GM23338 (cell line): ENCODE measurements at regions not wholly inside any gene's neighbourhood (a gene's known extent, or its start where the extent isn't known, plus 50 kb on each side); places are given as distances from the start of the nearest gene placed in this dataset.
"Not testable (repeated sequence)": the region's sequence is repeated elsewhere in the genome, so short reads cannot be mapped to it uniquely, and the experiment has no call there.

Experiments
- ATAC-seq: fragments of 200-7000 bp; cut with Tn5 transposase; 3 replicates; pipeline ENCODE4 v1.9.1; 2020
- DNase-seq: peaks from one replicate; pipeline ENCODE4 v3.0.0-alpha.2; 2015; ENCODE audit warnings: low spot score
- H2AFZ ChIP-seq: fragments of 200-600 bp; sonication (generic); 2 replicates; pipeline ENCODE4 v1.8.0; 2016; ENCODE audit warnings: antibody characterized with exemption, mild to moderate bottlenecking, moderate library complexity
- H3F3A ChIP-seq: fragments of 200-600 bp; sonication (generic); replicated peaks from 2 replicates; pipeline ENCODE4 v1.8.0; 2017; ENCODE audit warnings: antibody characterized with exemption, mixed run types, low read depth
- H3K27ac ChIP-seq: fragments of 200-600 bp; sonication (generic); 2 replicates; pipeline ENCODE4 v1.6.1; 2016; ENCODE audit warnings: low read depth
- H3K27me3 ChIP-seq: fragments of 200-600 bp; sonication (generic); 2 replicates; pipeline ENCODE4 v1.8.0; 2016; ENCODE audit warnings: mild to moderate bottlenecking, mixed run types, moderate library complexity; ENCODE audit not compliant: insufficient read depth
- H3K36me3 ChIP-seq: fragments of 200-600 bp; sonication (generic); 2 replicates; pipeline ENCODE4 v1.8.0; 2016; ENCODE audit warnings: mild to moderate bottlenecking; ENCODE audit not compliant: insufficient read depth
- H3K4me1 ChIP-seq: fragments of 200-600 bp; sonication (generic); 2 replicates; pipeline ENCODE4 v1.8.0; 2016; ENCODE audit warnings: mild to moderate bottlenecking, moderate library complexity; ENCODE audit not compliant: insufficient read depth
- H3K4me2 ChIP-seq: fragments of 200-600 bp; sonication (generic); 2 replicates; pipeline ENCODE4 v1.7.1; 2017; ENCODE audit warnings: mixed run types
- H3K4me3 ChIP-seq: fragments of 200-600 bp; sonication (generic); 2 replicates; pipeline ENCODE4 v1.6.1; 2016; ENCODE audit warnings: mixed run types
- H3K79me2 ChIP-seq: fragments of 200-600 bp; sonication (generic); replicated peaks from 2 replicates; pipeline ENCODE4 v1.8.0; 2017; ENCODE audit warnings: mild to moderate bottlenecking; ENCODE audit not compliant: insufficient read depth
- H3K9me2 ChIP-seq: fragments of 200-600 bp; sonication (generic); 2 replicates; pipeline ENCODE4 v1.8.0; 2017; ENCODE audit not compliant: insufficient read depth
- H4K20me1 ChIP-seq: fragments of 200-600 bp; sonication (generic); replicated peaks from 2 replicates; pipeline ENCODE4 v1.8.0; 2017; ENCODE audit warnings: mild to moderate bottlenecking; ENCODE audit not compliant: insufficient read depth
- H3K27ac Mint-ChIP-seq: 2 replicates; pipeline ENCODE4 v1.8.0; 2020; ENCODE audit warnings: inconsistent platforms, mild to moderate bottlenecking, moderate library complexity, mixed read lengths
- H3K27me3 Mint-ChIP-seq: 3 replicates; pipeline ENCODE4 v1.8.0; 2022; ENCODE audit warnings: low read depth, mild to moderate bottlenecking, moderate library complexity, mixed read lengths, inconsistent platforms; ENCODE audit not compliant: insufficient read depth, poor library complexity
- H3K36me3 Mint-ChIP-seq: 3 replicates; pipeline ENCODE4 v1.8.0; 2021; ENCODE audit warnings: low read depth, mild to moderate bottlenecking, inconsistent platforms, moderate library complexity, mixed read lengths
- H3K4me1 Mint-ChIP-seq: 3 replicates; pipeline ENCODE4 v1.8.0; 2020; ENCODE audit warnings: mild to moderate bottlenecking, inconsistent platforms, mixed read lengths
- H3K4me3 Mint-ChIP-seq: 3 replicates; pipeline ENCODE4 v1.8.0; 2021; ENCODE audit warnings: moderate library complexity, mild to moderate bottlenecking, inconsistent platforms, mixed read lengths
- H3K9me3 Mint-ChIP-seq: 3 replicates; pipeline ENCODE4 v1.8.0; 2020; ENCODE audit warnings: moderate library complexity, mild to moderate bottlenecking, inconsistent platforms, mixed read lengths
- CREB1 ChIP-seq: fragments of 250-450 bp; sonication (Bioruptor Pico); IDR thresholded peaks from 2 replicates; pipeline ENCODE4 v1.5.0; 2020; ENCODE audit warnings: low read depth, mild to moderate bottlenecking, moderate library complexity
- CTCF ChIP-seq, 2 experiments: fragments of 200-600 bp in 1 of 2; sonication (generic) in 1 of 2; conservative IDR thresholded peaks; 2 replicates each; pipeline versions ENCODE4 v1.5.1 to v1.6.1; 2016 to 2017; ENCODE audit warnings: antibody characterized with exemption in 2 of 2, low read depth in 2 of 2, mild to moderate bottlenecking in 2 of 2, moderate library complexity in 1 of 2
- EZH2 ChIP-seq: fragments of 200-600 bp; sonication (generic); IDR thresholded peaks from one replicate; pipeline ENCODE4 v1.8.0; 2017; ENCODE audit warnings: antibody characterized with exemption, mild to moderate bottlenecking, low read depth; ENCODE audit not compliant: unreplicated experiment
- EZH2phosphoT487 ChIP-seq: fragments of 200-600 bp; sonication (generic); IDR thresholded peaks from one replicate; pipeline ENCODE4 v1.8.1; 2018; ENCODE audit warnings: antibody characterized with exemption; ENCODE audit not compliant: unreplicated experiment
- JUNB ChIP-seq: IDR thresholded peaks from one replicate; pipeline ENCODE4 v1.6.1; 2016; ENCODE audit warnings: antibody characterized with exemption; ENCODE audit not compliant: unreplicated experiment
- REST ChIP-seq: IDR thresholded peaks from one replicate; pipeline ENCODE4 v1.6.1; 2018; ENCODE audit warnings: antibody characterized with exemption; ENCODE audit not compliant: unreplicated experiment
- ZNF114 ChIP-seq: fragments of 250-450 bp; sonication (Bioruptor Pico); IDR thresholded peaks from 2 replicates; pipeline ENCODE4 v1.5.0; 2020; ENCODE audit warnings: mild to moderate bottlenecking, moderate library complexity
- ZNF331 ChIP-seq: fragments of 250-450 bp; sonication (Bioruptor Pico); IDR thresholded peaks from 2 replicates; pipeline ENCODE4 v1.5.0; 2020; ENCODE audit warnings: low read depth, mild to moderate bottlenecking, moderate library complexity

DNA sequence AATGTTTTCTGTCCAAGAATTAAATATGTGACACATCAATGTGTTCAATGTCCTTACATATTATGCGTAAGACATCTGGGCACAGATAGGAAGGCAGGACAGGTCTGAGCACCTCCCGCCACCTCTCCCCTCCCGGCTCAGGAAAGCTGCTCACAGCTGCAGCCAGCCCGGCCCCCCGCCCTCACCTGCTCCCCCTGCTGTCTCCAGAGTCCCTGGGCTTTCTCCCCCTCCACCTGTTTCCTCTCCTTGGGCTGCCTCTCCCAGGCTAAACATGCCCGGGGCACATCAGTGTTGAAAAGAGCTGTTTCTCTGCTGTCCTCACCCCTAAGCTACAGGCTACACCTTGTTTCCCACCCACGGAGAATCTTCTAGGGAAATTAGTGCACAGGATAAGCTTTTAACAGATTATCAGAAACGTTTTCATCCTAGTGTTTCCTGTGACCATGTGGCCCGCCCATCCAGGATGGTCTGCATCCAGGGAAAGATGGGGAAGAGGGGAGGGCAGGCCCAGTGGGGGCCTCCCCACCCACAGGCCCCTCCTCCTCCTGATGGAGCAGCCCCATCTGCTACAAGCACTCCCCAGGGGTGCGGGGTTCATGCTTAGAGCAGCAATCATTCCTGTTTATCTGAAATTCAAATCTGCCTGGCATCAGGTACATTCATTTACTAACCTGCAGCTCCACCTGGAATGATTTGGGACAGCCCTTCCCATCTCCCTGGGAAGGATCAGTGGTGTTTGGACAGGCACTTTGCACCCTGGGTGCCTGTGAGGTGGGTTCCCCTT, 273.8 kb upstream of the SFSWAP start:
- TF ChIP-seq ZNF114 (CRISPR knock-in tag) (no peak), CTCF (conservative IDR thresholded peaks at IDR 0.05; ENCODE audit: low read depth in 2 of 2) (peak; percentile 20 to 35; a peak in 2 of 4 replicates)
- ATAC-seq (peak; percentile 47), DNase-seq (peak; percentile 35)
- Mint-ChIP-seq H3K4me3 (no peak overlapping the region), H3K9me3 (no peaks in the 10 kb centered on the region; the same call in 1 of the 3 replicates), H3K27me3 (peaks cover 5% of the 10 kb centered on the region), H3K36me3 (no peaks in the 10 kb centered on the region; the same call in 2 of the 3 replicates), H3K4me1 (peaks cover 5% of the 10 kb centered on the region), H3K27ac (no peak overlapping the region)
- Histone ChIP-seq H3K27ac (no peak overlapping the region), H3K4me3 (no peak overlapping the region), H3K4me1 (no peaks in the 10 kb centered on the region), H3K79me2 (no peaks in the 10 kb centered on the region), H3F3A (no peaks in the 10 kb centered on the region), H3K4me2 (no peak overlapping the region), H2AFZ (peak overlapping the region; percentile 92; the same call in 1 of the 2 replicates), H3K9me2 (no peaks in the 10 kb centered on the region), H3K36me3 (no peaks in the 10 kb centered on the region), H4K20me1 (no peaks in the 10 kb centered on the region), H3K27me3 (no peaks in the 10 kb centered on the region)

DNA sequence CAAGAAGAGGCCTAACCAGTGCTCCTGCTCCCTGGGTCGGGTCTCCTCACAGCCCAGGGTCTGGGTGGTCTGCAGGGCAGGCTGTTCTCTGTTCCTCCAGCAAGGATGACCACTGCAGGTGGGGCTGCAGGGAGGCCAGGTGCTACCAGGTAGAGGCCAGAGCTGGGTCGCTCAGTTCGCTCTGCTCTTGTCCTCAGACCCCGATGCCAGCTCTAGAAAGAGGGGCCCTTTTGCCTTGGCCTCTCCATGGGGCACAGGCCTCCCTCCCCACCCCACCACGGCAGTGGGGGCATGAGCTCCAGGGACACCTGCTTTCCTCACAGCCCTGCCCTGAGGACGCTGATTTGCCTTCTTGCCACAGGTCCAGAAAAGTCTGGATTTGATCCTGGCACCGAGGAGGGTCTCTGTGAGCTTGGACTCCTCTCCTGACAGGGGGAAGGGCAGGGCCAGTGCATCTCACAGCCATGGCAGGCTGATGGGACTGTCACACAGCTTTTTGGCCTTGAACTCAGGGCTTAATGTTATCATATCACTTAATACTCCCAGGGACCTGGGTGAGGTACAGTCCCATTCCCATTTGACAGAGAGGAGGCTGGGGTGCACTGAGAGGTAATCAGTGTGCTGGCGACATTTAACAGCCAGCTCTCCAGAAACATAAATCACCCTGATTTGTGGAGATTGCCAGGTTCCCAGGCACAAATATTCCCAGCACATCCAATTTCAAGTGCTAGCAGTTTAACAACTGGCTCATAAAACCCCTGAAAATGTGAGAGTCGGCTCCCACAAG, 273.0 kb upstream of the SFSWAP start:
- ATAC-seq, result no peak
- H3K9me3 Mint-ChIP-seq, result no peaks in the 10 kb centered on the region; the same call in 2 of the 3 replicates

DNA sequence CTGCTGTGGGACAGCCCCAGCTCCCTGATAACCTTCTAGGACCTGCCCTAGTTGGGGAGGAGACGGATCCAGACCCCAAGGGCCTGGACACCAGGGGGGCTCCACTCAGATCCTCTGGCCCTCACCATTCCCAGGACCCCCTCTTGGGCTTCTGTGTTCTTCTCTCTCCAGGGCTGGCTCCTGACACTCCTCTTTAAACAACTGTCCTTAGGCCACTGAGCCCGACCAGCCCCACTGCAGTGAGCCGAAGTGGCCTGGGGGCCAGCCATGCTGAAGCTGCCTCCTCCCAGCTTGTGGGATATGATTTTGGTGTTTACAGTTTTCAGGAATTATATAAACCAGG, 272.4 kb upstream of the SFSWAP start:
- not testable (repeated sequence) for H3K36me3 ChIP-seq, H3K4me3 Mint-ChIP-seq, DNase-seq, H3K79me2 ChIP-seq, H3K4me3 ChIP-seq, H3K9me2 ChIP-seq, H3K4me1 Mint-ChIP-seq, H2AFZ ChIP-seq, ATAC-seq, H3K27ac ChIP-seq, H3K27ac Mint-ChIP-seq, H3K9me3 Mint-ChIP-seq, H3K27me3 ChIP-seq, H3K4me2 ChIP-seq, H3K27me3 Mint-ChIP-seq, H3K36me3 Mint-ChIP-seq, H3F3A ChIP-seq, H3K4me1 ChIP-seq, H4K20me1 ChIP-seq

More for the DNA sequence above, 273.0 kb upstream of the SFSWAP start:
- Histone ChIP-seq H3K27ac (no peak overlapping the region), H4K20me1 (no peaks in the 10 kb centered on the region), H3K36me3 (no peaks in the 10 kb centered on the region), H3K4me2 (no peak overlapping the region), H3K9me2 (no peaks in the 10 kb centered on the region), H3K27me3 (no peaks in the 10 kb centered on the region), H3K4me1 (no peaks in the 10 kb centered on the region), H3F3A (no peaks in the 10 kb centered on the region), H3K79me2 (no peaks in the 10 kb centered on the region), H3K4me3 (no peak overlapping the region), H2AFZ (no peak overlapping the region; the same call in 1 of the 2 replicates)
- Mint-ChIP-seq H3K36me3 (no peaks in the 10 kb centered on the region), H3K4me3 (no peak overlapping the region), H3K4me1 (peaks cover 4% of the 10 kb centered on the region; the same call in 2 of the 3 replicates), H3K27me3 (peaks cover 10% of the 10 kb centered on the region), H3K27ac (no peak overlapping the region)
- TF ChIP-seq EZH2 (no peak), ZNF331 (CRISPR knock-in tag) (no peak), JUNB (no peak), EZH2phosphoT487 (no peak), CREB1 (CRISPR knock-in tag) (no peak), REST (no peak)
- DNase-seq, result no peak
